GM12892 (cell line): ENCODE measurements at regions not wholly inside any gene's neighbourhood (a gene's known extent, or its start where the extent isn't known, plus 50 kb on each side); places are given as distances from the start of the nearest gene placed in this dataset.

Experiments used
- DNase-seq: peaks from one replicate; pipeline ENCODE4 v3.0.0; 2011; ENCODE audit not compliant: insufficient read length
- FAIRE-seq: peaks from 2 replicates; lab custom pipeline; 2011; peaks lifted over from hg19 to GRCh38; lab: Jason Lieb, UNC
- POLR2A ChIP-seq: IDR thresholded peaks from 2 replicates; pipeline ENCODE4 v1.6.1; 2011; ENCODE audit warnings: low read depth, low read length, control low read depth
- POLR2AphosphoS5 ChIP-seq: IDR thresholded peaks from 2 replicates; pipeline ENCODE4 v1.6.1; 2011; ENCODE audit warnings: low read depth, low read length, control low read depth
- TAF1 ChIP-seq: IDR thresholded peaks from 2 replicates; pipeline ENCODE4 v1.6.1; 2011; ENCODE audit warnings: low read depth, mild to moderate bottlenecking, control low read depth, low read length, borderline replicate concordance

GRCh38 chr18:41499345-41499744, 455.7 kb upstream of the PIK3C3 start:
- TF ChIP-seq TAF1 (no peak), POLR2A (no peak), POLR2AphosphoS5 (no peak)
- FAIRE-seq (no peak), DNase-seq (no peak)

GRCh38 chr18:41490861-41491260, 464.2 kb upstream of the PIK3C3 start:
- no peak for TF ChIP-seq POLR2AphosphoS5
- TF ChIP-seq TAF1 = no peak
- no peak for TF ChIP-seq POLR2A
- FAIRE-seq = no peak
- DNase-seq = no peak

- no peak for FAIRE-seq
- TF ChIP-seq POLR2AphosphoS5 = no peak
- no peak for TF ChIP-seq POLR2A
- TF ChIP-seq TAF1 = no peak
- no peak for DNase-seq
Observed at GRCh38 chr18:41486575-41486974, 468.5 kb upstream of the PIK3C3 start.

GRCh38 chr18:41484069-41484468, 471.0 kb upstream of the PIK3C3 start:
- TF ChIP-seq POLR2AphosphoS5 (no peak), TAF1 (no peak), POLR2A (no peak)
- no peak for DNase-seq
- FAIRE-seq = no peak

DNA sequence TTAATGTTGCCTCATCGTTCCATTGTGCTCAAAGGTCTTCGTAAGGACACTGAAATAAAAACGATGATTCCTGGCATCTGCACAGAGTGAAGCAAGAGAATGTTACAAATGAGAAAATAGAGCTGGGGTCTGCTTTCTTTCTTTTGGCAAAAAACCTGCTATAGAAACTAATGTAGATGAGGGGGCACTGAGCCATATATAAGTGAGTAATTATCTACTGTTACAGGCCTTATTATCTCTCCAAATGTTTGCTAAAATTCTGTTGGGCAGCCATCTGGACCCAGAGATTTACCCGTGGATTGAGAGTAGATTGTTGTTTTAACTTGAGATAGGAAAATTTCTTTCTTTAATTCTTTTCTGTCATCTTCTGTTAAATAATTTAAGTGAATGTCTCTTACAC, 472.5 kb upstream of the PIK3C3 start:
- FAIRE-seq = no peak
- no peak for DNase-seq
- TF ChIP-seq TAF1 = no peak
- no peak for TF ChIP-seq POLR2AphosphoS5
- no peak for TF ChIP-seq POLR2A

- no peak for TF ChIP-seq POLR2AphosphoS5
- TF ChIP-seq TAF1 = no peak
- no peak for FAIRE-seq
- DNase-seq = no peak
Observed at GRCh38 chr18:41466436-41467160, 488.4 kb upstream of the PIK3C3 start.

- TF ChIP-seq TAF1 (no peak), POLR2A (no peak), POLR2AphosphoS5 (no peak)
- FAIRE-seq = no peak
- DNase-seq = no peak
Observed at GRCh38 chr18:41465386-41465785, 489.6 kb upstream of the PIK3C3 start.

DNA sequence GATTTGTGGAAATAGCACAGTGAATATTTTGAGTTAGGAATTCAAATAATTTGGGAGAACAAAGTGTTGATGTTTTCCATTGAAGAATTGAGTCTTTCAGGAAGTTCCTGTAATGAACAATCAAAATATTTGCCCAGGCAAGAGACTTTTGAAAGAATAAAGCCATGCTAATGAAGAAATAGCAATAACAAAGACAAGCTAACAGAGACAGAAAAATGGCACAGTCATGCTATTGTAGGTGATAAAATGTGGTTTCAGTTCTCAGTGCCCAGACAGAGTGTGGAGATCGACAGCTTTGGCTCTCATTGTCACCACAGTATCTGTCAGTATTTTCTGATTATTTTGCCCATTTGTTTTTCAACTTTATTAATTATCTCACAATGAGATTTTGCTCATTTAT, 490.8 kb upstream of the PIK3C3 start:
- no peak for FAIRE-seq
- TF ChIP-seq POLR2AphosphoS5 = no peak
- TF ChIP-seq TAF1 = no peak
- no peak for TF ChIP-seq POLR2A

GRCh38 chr18:41462946-41463345, 492.1 kb upstream of the PIK3C3 start:
- TF ChIP-seq TAF1 (no peak), POLR2AphosphoS5 (no peak), POLR2A (no peak)
- FAIRE-seq = no peak
- DNase-seq = no peak

More for the DNA sequence above, 490.8 kb upstream of the PIK3C3 start:
- no peak for DNase-seq

GRCh38 chr18:41461114-41461513, 493.9 kb upstream of the PIK3C3 start:
- FAIRE-seq (no peak), DNase-seq (no peak)
- no peak for TF ChIP-seq POLR2A
- no peak for TF ChIP-seq POLR2AphosphoS5
- TF ChIP-seq TAF1 = no peak

GRCh38 chr18:41459656-41460055, 495.4 kb upstream of the PIK3C3 start:
- DNase-seq = no peak
- TF ChIP-seq POLR2AphosphoS5 (no peak), TAF1 (no peak), POLR2A (no peak)
- no peak for FAIRE-seq

- DNase-seq (no peak), FAIRE-seq (no peak)
- TF ChIP-seq POLR2AphosphoS5 (no peak), TAF1 (no peak), POLR2A (no peak)
Observed at GRCh38 chr18:41458376-41458775, 496.7 kb upstream of the PIK3C3 start.

GRCh38 chr18:41457765-41458326, 497.2 kb upstream of the PIK3C3 start:
- no peak for DNase-seq
- FAIRE-seq = no peak
- no peak for TF ChIP-seq TAF1
- no peak for TF ChIP-seq POLR2A
- no peak for TF ChIP-seq POLR2AphosphoS5

DNA sequence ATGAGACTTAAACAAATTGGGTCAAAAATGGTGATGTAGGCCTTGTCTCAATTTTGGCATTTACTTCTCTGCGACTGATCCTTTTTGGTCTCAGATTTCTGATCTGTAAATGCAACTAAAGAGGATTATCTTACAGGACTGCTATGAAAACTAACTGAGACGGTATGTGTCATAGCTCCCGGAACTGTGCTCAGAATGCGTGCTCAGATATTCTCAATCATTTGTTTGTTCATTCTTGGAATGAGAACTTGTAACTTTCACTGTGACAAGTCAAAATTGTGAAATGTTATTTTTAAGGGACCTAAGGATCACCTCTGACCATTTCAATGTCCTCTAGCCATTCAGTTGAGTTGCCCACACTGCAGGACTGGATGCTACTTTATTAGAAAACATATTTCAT, 498.2 kb upstream of the PIK3C3 start:
- no peak for TF ChIP-seq POLR2A
- TF ChIP-seq TAF1 = no peak
- TF ChIP-seq POLR2AphosphoS5 = no peak
- DNase-seq (no peak), FAIRE-seq (no peak)

- no peak for TF ChIP-seq TAF1
- DNase-seq = no peak
- no peak for FAIRE-seq
Observed at GRCh38 chr18:41449612-41450011, 505.4 kb upstream of the PIK3C3 start.
